ENCODE measurements at regions not wholly inside any gene's neighbourhood (a gene's known extent, or its start where the extent isn't known, plus 50 kb on each side); places are given as distances from the start of the nearest gene placed in this dataset.

DNA sequence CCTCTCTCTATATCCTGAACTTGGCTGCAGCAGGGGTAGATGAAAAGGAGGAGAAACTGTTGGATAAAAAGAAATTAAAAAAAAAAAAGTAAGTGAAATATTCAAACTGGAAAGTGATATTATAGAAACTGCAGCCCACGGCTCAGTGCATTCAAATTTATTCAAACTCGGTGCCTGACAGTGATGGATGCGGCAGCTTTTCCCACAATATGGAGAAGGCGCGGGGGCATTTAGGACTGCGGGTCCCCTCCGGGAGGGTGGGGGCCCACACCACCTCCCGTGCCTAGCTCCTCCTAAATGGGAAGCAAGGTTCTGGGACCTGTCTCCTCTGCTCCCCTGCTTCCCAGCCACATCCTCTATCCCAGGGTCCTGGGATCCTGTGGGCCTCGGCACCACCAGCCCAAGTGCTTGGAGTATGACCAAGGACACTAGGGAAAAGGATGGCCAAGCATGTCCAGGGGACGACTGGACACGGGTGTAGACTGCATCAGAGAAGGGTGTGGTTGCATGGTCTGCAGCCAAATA is 82.4 kb downstream of the HIF1AN start:
- no peak overlapping the region for H3K14ac ChIP-seq (replicated peaks; ENCODE audit: low read depth, low read length)
- no peak overlapping the region for H2BK120ac ChIP-seq (ENCODE audit: low read depth, low read length)
- H4K8ac ChIP-seq (ENCODE audit: low read depth in 2 of 2, low read length in 2 of 2) = no peak overlapping the region
- no peak overlapping the region for H4K5ac ChIP-seq (ENCODE audit: low read depth, low read length)
- ATAC-seq (ENCODE audit: low read depth) (no peak), DNase-seq (no peak)
- POLR2A ChIA-PET (ENCODE audit: unreplicated experiment) = no interaction called here
- H3K56ac ChIP-seq (ENCODE audit: extremely low read depth, insufficient read depth, low read length) = no peak overlapping the region
- H3K79me1 ChIP-seq (ENCODE audit: low read depth in 1 of 2, low read length in 2 of 2) = no peaks in the 10 kb centered on the region
- H2AK5ac ChIP-seq (ENCODE audit: low read depth, low read length) = no peak overlapping the region
- no peaks in the 10 kb centered on the region for H3K4me1 ChIP-seq (ENCODE audit: control insufficient read depth, insufficient read depth, low read length)
- no TSS peak for BruUV-seq (replicated peaks)
- in situ Hi-C loops (cut with MboI; ENCODE audit: low sequenced_read_pairs) (no loop called here), dilution Hi-C loops (cut with HindIII; ENCODE audit: low sequenced_read_pairs, unreplicated experiment) (no loop called here), intact Hi-C loops (cut with micrococcal nuclease) (no loop called here)
- H2BK5ac ChIP-seq (ENCODE audit: low read depth, low read length, poor library complexity, severe bottlenecking) = no peak overlapping the region
- H2AK9ac ChIP-seq (replicated peaks; ENCODE audit: low read depth, low read length, poor library complexity) = no peak overlapping the region
- CTCF ChIA-PET = no interaction called here
- H4K91ac ChIP-seq (ENCODE audit: insufficient read depth, low read depth, low read length) = no peak overlapping the region
- no peaks in the 10 kb centered on the region for H3K9me1 ChIP-seq (ENCODE audit: insufficient read depth, low read length)
- H2AFZ ChIP-seq (replicated peaks; ENCODE audit: low read length, poor library complexity) = no peak overlapping the region
- no peak overlapping the region for H3K23ac ChIP-seq (ENCODE audit: low read depth, low read length)
- H3K27ac ChIP-seq (ENCODE audit: insufficient read depth, low read length) = no peak overlapping the region
- 27% methylated on average over 2 of the region's 11 CpGs; no CpG with 5 or more reads in 1 of the 2 experiments for WGBS, 2 experiments (ENCODE audit: extremely low coverage in 2 of 2, insufficient read length in 1 of 2)
- no peak overlapping the region for H3K4me2 ChIP-seq (ENCODE audit: low read depth, low read length)
- H3K18ac ChIP-seq (ENCODE audit: low read depth, low read length) = no peak overlapping the region
- no peaks in the 10 kb centered on the region for H3K36me3 ChIP-seq (ENCODE audit: control insufficient read depth, insufficient read depth, low read length)
- no peak overlapping the region for H3K9ac ChIP-seq (ENCODE audit: low read depth, low read length)
- H4K20me1 ChIP-seq (ENCODE audit: insufficient read depth, low read length) = no peaks in the 10 kb centered on the region
- H2BK15ac ChIP-seq (ENCODE audit: low read depth, low read length) = no peak overlapping the region
- H3K4ac ChIP-seq (ENCODE audit: low read depth, low read length) = no peak overlapping the region
- H3K9me3 ChIP-seq (ENCODE audit: control insufficient read depth, insufficient read depth, low read length) = no peaks in the 10 kb centered on the region
- TF ChIP-seq CTCF (conservative IDR thresholded peaks at IDR 0.05; ENCODE audit: low read depth, low read length) (no peak), MAZ (IDR thresholded peaks at IDR 0.05; ENCODE audit: borderline replicate concordance, low read depth, low read length) (no peak), RFX5 (IDR thresholded peaks at IDR 0.05; ENCODE audit: low read depth, low read length) (no peak), BHLHE40 (IDR thresholded peaks at IDR 0.05; ENCODE audit: low read depth, low read length) (no peak), USF2 (IDR thresholded peaks at IDR 0.05; ENCODE audit: low read depth, low read length) (no peak), CHD1 (IDR thresholded peaks at IDR 0.05; ENCODE audit: low read depth, low read length) (no peak), NFE2L2 (IDR thresholded peaks at IDR 0.05; ENCODE audit: low read depth, low read length) (no peak), FOS (IDR thresholded peaks at IDR 0.05; ENCODE audit: low read depth, low read length) (no peak), MXI1 (IDR thresholded peaks at IDR 0.05; ENCODE audit: borderline replicate concordance, low read depth, low read length) (no peak), RAD21 (IDR thresholded peaks at IDR 0.05; ENCODE audit: low read length) (no peak)
- H2BK20ac ChIP-seq (ENCODE audit: low read depth, low read length) = no peak overlapping the region
- peaks cover 46% of the 10 kb centered on the region for H3K27me3 ChIP-seq (ENCODE audit: control insufficient read depth, insufficient read depth, low read length)
- no peak overlapping the region for H3K4me3 ChIP-seq (ENCODE audit: insufficient read depth, low read depth, low read length)
